HG02610 (cell line): ENCODE measurements at regions not wholly inside any gene's neighbourhood (a gene's known extent, or its start where the extent isn't known, plus 50 kb on each side); places are given as distances from the start of the nearest gene placed in this dataset.
"Not testable (repeated sequence)": the region's sequence is repeated elsewhere in the genome, so short reads cannot be mapped to it uniquely, and the experiment has no call there.

Experiments used
- ATAC-seq: cut with Tn5 transposase; IDR thresholded peaks from one replicate; pipeline ENCODE4 v1.9.1; 2021; ENCODE audit warnings: mild to moderate bottlenecking, moderate library complexity; ENCODE audit not compliant: unreplicated experiment

- not testable (repeated sequence) for ATAC-seq
These were observed 200.3 kb upstream of the FKBP1C start for GRCh38 chr6:63010962-63011361.

DNA sequence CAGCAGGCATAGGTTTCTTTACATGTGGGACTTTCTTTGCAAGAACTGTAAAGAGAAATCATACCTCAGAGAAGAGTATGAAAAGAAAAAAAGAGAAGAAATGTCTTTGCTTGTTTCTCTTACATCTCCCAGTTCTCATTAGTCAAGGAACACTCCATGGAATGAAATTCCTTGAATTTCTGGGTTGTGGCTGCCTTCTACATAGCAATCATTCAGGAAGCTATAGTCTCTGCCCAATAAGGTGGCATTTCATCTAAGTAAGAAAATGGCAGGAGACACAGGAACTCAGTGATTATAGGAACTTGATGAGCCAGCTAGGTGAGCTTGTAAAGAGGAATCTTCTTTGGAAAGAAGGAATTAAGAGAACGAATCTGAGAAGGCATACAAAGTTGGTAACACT lies 197.0 kb upstream of the FKBP1C start:
- ATAC-seq, result no peak

GRCh38 chr6:63022631-63023030 lies 188.6 kb upstream of the FKBP1C start:
- no peak for ATAC-seq

DNA sequence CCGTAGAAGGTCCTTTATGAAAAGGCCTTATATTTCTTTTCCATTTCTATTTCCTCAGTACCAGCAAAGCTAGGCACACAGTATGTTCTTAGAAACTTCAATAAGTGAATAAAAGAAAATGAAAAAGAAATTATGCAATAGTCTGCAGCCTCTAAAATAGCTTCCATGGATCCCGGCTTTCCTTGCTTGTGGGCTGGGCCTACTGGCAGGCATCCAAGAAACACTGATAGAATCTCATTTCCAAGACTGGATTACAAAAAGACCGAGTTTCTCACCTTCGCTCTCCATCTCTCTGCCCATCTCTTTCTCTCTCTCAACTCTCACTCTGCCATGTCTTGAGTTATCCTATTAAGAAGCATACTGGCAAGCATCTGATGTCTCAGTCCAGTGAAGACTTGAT lies 187.5 kb upstream of the FKBP1C start:
- ATAC-seq, result no peak

GRCh38 chr6:63049216-63049615 lies 162.1 kb upstream of the FKBP1C start:
- no peak for ATAC-seq

DNA sequence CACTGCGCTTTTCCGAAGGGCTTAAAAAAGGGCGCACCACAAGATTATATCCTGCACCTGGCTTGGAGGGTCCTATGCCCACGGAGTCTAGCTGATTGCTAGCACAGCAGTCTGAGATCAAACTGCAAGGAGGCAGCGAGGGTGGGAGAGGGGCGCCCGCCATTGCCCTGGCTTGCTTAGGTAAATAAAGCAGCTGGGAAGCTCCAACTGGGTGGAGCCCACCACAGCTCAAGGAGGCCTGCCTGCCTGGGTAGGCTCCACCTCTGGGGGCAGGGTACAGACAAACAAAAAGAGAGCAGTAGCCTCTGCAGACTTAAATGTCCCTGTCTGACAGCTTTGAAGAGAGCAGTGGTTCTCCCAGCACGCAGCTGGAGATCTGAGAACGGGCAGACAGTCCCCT lies 158.1 kb upstream of the FKBP1C start:
- ATAC-seq, result not testable (repeated sequence)

GRCh38 chr6:63058601-63059000 lies 152.7 kb upstream of the FKBP1C start:
- ATAC-seq, result no peak

- no peak for ATAC-seq
These were observed 147.5 kb upstream of the FKBP1C start for GRCh38 chr6:63063631-63064271.

DNA sequence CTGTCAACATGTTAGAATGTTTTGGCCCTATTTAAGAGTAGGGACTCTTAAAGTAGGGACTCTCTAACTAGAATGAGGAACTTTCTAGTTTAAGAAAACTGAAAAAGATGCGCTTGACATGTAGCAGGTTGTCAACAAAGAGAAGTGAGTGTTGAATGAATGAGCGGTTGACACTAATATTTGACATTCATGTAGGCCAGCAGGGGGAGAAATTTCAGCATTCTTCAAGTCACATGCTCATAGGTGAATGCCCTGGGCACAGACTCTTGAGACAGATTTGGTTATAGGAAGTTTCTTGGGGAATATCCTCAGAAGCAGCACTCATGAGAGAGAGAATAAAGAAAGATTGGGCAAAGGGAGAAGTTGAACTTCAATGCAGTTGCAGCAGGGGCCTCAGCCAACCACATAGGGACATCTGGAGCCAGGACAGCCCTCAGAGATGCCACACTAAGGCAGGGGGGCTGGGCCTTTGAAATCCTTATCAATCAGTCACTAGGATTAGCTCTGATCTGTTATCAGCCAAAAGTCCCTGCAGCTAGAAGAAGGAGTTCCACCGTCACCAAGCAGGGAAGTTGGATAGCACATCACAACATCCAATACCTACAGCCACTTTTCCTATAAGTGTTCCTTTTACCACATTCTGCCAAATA lies 145.1 kb upstream of the FKBP1C start:
- ATAC-seq, result peak; percentile 89

GRCh38 chr6:63094947-63095346 lies 116.3 kb upstream of the FKBP1C start:
- ATAC-seq, result no peak

DNA sequence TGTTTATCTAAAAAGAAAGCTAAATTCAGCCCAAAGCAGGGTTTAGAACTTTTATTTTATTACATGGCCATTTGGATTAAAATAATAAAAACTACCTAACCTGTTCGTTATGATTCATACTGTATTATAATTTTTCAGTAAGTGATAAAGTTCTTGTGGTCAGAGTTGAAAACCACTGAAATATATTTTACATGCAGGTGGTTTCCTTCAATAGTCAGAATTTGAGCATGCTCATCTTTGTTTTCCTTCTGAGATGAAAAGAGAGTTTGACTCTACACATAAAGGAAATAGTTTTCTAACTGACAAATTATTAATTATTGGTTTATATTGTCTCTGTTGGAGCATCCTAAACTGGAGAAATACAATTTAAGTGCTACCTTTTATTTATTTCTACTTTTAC lies 114.0 kb upstream of the FKBP1C start:
- ATAC-seq, result peak; percentile 73

DNA sequence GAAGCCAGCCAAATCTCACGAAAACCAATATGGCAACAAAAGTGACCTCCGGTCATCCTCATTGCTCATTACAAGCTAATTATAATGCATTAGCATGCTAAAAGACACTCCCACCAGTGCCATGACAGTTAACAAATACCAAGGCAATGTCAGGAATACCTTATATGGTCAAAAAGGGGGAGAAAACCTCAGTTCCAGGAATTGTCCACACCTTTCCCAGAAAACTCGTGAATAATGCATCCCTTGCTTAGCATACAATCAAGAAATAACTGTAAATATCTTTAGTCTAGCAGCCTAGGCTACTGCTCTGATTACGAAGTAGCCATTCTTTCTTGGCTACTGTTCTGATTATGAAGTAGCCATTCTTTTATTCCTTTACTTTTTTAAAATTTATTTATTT lies 112.5 kb upstream of the FKBP1C start:
- ATAC-seq, result no peak

- no peak for ATAC-seq
These were observed 111.4 kb upstream of the FKBP1C start for GRCh38 chr6:63099772-63100459.

DNA sequence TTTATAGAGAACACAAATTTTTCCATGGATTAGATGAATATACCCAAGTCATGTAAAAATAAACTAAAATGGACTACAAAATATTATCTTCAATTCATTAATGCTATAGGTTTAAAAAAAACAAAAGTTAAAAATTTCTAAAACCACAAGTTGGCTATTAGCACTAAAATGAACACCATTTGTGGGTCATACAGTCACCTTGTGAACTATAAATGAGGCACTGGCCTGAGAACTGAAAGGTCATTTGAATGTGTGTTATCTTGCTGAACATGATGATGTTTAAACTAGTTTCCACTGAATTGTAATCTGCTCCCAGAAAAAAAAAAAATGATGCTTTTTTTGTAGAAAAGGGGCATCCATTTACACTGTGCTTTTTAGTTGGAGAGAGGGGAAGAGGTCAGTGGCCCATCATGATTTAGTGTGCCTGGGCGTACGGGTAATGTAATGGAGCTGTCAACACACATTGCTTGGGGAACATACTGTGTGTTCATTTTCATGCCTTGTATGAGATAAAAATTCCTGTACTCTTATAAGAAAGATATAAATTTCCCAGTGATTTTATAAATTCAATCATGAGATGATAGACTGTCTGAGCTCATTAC lies 96.6 kb upstream of the FKBP1C start:
- ATAC-seq, result peak; percentile 58

- ATAC-seq, result no peak
These were observed 90.1 kb upstream of the FKBP1C start for GRCh38 chr6:63121166-63121565.

GRCh38 chr6:63140114-63140513 lies 71.2 kb upstream of the FKBP1C start:
- ATAC-seq, result no peak

GRCh38 chr6:63140692-63141318 lies 70.5 kb upstream of the FKBP1C start:
- no peak for ATAC-seq

DNA sequence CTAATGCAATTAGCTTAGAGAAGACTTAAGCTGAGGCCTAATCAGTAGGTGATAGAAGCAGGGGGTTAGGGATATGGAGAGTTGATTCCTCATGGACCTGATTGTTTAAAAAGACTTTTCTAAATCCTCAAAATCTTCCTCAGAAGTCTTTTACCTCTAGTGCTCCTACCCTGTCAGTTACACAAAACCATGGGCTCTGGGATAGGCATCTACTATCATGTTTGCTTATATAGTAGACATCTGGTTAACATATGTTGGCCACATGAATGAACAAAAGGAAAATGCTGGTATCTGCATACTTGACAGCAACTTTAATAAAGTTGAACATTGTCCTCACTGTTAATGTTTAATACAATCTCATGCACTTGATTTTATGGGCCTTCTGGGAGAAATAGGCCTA lies 61.5 kb upstream of the FKBP1C start:
- no peak for ATAC-seq

DNA sequence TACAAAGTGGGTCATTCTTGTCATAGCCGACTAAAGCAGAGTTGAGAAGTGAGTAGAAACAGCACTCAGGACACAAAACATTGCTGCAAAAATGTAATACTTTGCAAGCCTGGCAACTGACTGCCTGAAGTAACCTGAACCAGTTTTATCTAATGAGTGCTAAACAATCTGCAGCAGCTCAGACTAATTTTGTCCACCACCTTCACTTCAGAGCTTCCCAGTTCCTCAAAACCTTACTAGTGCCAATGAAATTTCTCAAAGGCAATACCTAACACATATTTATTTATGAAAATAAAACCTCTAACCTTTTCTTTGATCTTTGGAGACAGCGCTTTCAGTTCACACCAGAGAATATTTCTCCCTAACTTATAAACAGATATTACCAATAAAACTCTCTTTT lies 56.7 kb upstream of the FKBP1C start:
- no peak for ATAC-seq
